Ascending aorta (tissue), 2 donors: ENCODE measurements at regions not wholly inside any gene's neighbourhood (a gene's known extent, or its start where the extent isn't known, plus 50 kb on each side); places are given as distances from the start of the nearest gene placed in this dataset.

Experiments used
- DNase-seq, 2 donors: peaks; one replicate each; pipeline ENCODE4 v3.0.0-alpha.2; 2019; ENCODE audit warnings: low spot score in 2 of 2
- H3K27ac ChIP-seq, 2 donors: fragments of 200-600 bp; sonication (generic); one replicate each; pipeline ENCODE4 v1.5.1; 2016 to 2017; ENCODE audit warnings: mild to moderate bottlenecking in 1 of 2
- H3K27me3 ChIP-seq: fragments of 200-600 bp; sonication (generic); one replicate; pipeline ENCODE4 v1.5.1; 2017
- H3K36me3 ChIP-seq, 2 donors: fragments of 200-600 bp; sonication (generic); one replicate each; pipeline ENCODE4 v1.5.1; 2016
- H3K4me1 ChIP-seq, 2 donors: fragments of 200-600 bp; sonication (generic); one replicate each; pipeline ENCODE4 v1.5.1; 2016 to 2017; ENCODE audit warnings: mild to moderate bottlenecking in 1 of 2
- H3K4me3 ChIP-seq, 2 donors: fragments of 200-600 bp; sonication (generic); one replicate each; pipeline ENCODE4 v1.5.1; 2016 to 2017; ENCODE audit warnings: mild to moderate bottlenecking in 1 of 2
- H3K9me3 ChIP-seq, 2 donors: fragments of 200-600 bp; sonication (generic); one replicate each; pipeline ENCODE4 v1.5.1; 2016
- CTCF ChIP-seq, 3 experiments: fragments of 200-600 bp in 2 of 3; fragments of 450-650 bp in 1 of 3; sonication (generic) in 2 of 3; IDR thresholded peaks; one replicate each; pipeline ENCODE4 v1.5.1; 2016 to 2019; ENCODE audit warnings: antibody characterized with exemption in 3 of 3, mild to moderate bottlenecking in 1 of 3, moderate library complexity in 1 of 3
- intact Hi-C: fragments of 100-400 bp; cut with DNase I; formaldehyde crosslinking; loops from one replicate; pipeline ENCODE4 v1.15.1; 2023

GRCh38 chr14:32014498-32014897 is 62.6 kb upstream of the ARHGAP5 start:
- DNase-seq = no peak
- no peak overlapping the region for H3K27ac ChIP-seq
- H3K27me3 ChIP-seq = no peaks in the 10 kb centered on the region
- intact Hi-C loops = no loop called here
- H3K4me3 ChIP-seq = no peak overlapping the region
- no peaks in the 10 kb centered on the region for H3K36me3 ChIP-seq
- no peaks in the 10 kb centered on the region for H3K4me1 ChIP-seq
- TF ChIP-seq CTCF (IDR thresholded peaks at IDR 0.05) = no peak
- no peaks in the 10 kb centered on the region for H3K9me3 ChIP-seq

DNA sequence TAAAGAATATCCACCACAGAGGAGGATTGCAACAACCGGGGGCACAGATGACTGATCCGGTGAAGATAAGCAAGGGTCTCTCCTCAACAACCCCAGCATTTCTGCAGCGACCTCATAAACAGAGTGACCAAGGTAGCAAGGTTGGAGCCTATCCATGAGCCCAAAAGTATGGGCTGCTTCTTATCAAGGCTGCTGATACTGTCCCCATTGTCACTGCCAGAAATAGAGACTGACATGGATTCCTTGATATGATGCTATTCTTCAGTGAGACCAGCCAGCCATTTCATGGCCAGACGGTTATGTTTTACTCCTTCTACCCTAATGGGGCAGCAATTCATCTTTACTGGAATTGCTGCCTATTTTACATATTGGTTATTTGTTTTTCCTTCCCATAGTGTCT is 61.9 kb upstream of the ARHGAP5 start:
- DNase-seq = no peak
- Histone ChIP-seq H3K4me3 (no peak overlapping the region), H3K27me3 (no peaks in the 10 kb centered on the region), H3K27ac (no peak overlapping the region), H3K4me1 (no peaks in the 10 kb centered on the region), H3K9me3 (no peaks in the 10 kb centered on the region), H3K36me3 (no peaks in the 10 kb centered on the region)
- no peak for TF ChIP-seq CTCF (IDR thresholded peaks at IDR 0.05)
- intact Hi-C loops = no loop called here

DNA sequence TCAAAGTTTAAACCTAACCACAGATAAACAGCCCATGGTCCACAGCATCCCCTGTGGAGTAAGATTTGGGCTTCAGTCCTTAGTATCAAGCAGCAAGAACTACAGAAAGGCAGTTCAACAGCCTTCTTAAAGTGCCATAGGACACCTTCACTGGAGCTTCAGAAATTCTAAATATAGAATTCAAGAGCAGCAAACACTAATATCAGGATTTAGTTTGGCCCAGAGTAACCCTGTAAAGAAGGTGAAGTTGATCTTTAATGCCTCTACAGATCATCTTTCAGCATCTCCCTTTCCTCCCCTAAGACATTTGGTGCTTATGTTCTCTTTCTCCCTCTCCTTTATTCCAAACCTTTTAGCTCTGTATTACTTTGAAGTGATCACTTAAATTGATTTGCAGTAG is 59.5 kb upstream of the ARHGAP5 start:
- no peaks in the 10 kb centered on the region for H3K36me3 ChIP-seq
- no peak for TF ChIP-seq CTCF (IDR thresholded peaks at IDR 0.05)
- H3K4me1 ChIP-seq = no peaks in the 10 kb centered on the region
- H3K27me3 ChIP-seq = no peaks in the 10 kb centered on the region
- H3K27ac ChIP-seq = no peak overlapping the region
- intact Hi-C loops = no loop called here
- no peak overlapping the region for H3K4me3 ChIP-seq
- no peaks in the 10 kb centered on the region for H3K9me3 ChIP-seq
- DNase-seq = no peak

- no peak overlapping the region for H3K27ac ChIP-seq
- H3K4me3 ChIP-seq = no peak overlapping the region
- no peak for TF ChIP-seq CTCF (IDR thresholded peaks at IDR 0.05)
- no peak for DNase-seq
- no peaks in the 10 kb centered on the region for H3K4me1 ChIP-seq
- intact Hi-C loops = no loop called here
- H3K36me3 ChIP-seq = no peaks in the 10 kb centered on the region
- H3K27me3 ChIP-seq = no peaks in the 10 kb centered on the region
- no peaks in the 10 kb centered on the region for H3K9me3 ChIP-seq
These were observed 58.6 kb upstream of the ARHGAP5 start for GRCh38 chr14:32018391-32019092.

GRCh38 chr14:32019276-32019675 is 57.8 kb upstream of the ARHGAP5 start:
- intact Hi-C loops = no loop called here
- Histone ChIP-seq H3K9me3 (no peaks in the 10 kb centered on the region), H3K36me3 (no peaks in the 10 kb centered on the region), H3K4me1 (no peaks in the 10 kb centered on the region), H3K27me3 (no peaks in the 10 kb centered on the region), H3K27ac (peak overlapping the region in 1 of 2 donors; percentile 30), H3K4me3 (no peak overlapping the region)
- no peak for TF ChIP-seq CTCF (IDR thresholded peaks at IDR 0.05)
- no peak for DNase-seq

- no peak overlapping the region for H3K27ac ChIP-seq
- H3K36me3 ChIP-seq = no peaks in the 10 kb centered on the region
- H3K9me3 ChIP-seq = no peaks in the 10 kb centered on the region
- H3K4me1 ChIP-seq = no peaks in the 10 kb centered on the region
- no peak for DNase-seq
- H3K27me3 ChIP-seq = no peaks in the 10 kb centered on the region
- intact Hi-C loops = no loop called here
- TF ChIP-seq CTCF (IDR thresholded peaks at IDR 0.05) = no peak
- no peak overlapping the region for H3K4me3 ChIP-seq
These were observed 56.2 kb upstream of the ARHGAP5 start for GRCh38 chr14:32020882-32021281.
